GM19397 (cell line): ENCODE measurements at regions not wholly inside any gene's neighbourhood (a gene's known extent, or its start where the extent isn't known, plus 50 kb on each side); places are given as distances from the start of the nearest gene placed in this dataset.

Experiments used
- ATAC-seq: cut with Tn5 transposase; IDR thresholded peaks from one replicate; pipeline ENCODE4 v1.9.1; 2021; ENCODE audit warnings: mild to moderate bottlenecking, moderate library complexity; ENCODE audit not compliant: unreplicated experiment

GRCh38 chr11:128198216-128198772, 389.1 kb downstream of the ETS1 start:
- no peak for ATAC-seq

GRCh38 chr11:128196235-128196634, 391.1 kb downstream of the ETS1 start:
- no peak for ATAC-seq

- no peak for ATAC-seq
These were observed 391.6 kb downstream of the ETS1 start for GRCh38 chr11:128195756-128196155.

DNA sequence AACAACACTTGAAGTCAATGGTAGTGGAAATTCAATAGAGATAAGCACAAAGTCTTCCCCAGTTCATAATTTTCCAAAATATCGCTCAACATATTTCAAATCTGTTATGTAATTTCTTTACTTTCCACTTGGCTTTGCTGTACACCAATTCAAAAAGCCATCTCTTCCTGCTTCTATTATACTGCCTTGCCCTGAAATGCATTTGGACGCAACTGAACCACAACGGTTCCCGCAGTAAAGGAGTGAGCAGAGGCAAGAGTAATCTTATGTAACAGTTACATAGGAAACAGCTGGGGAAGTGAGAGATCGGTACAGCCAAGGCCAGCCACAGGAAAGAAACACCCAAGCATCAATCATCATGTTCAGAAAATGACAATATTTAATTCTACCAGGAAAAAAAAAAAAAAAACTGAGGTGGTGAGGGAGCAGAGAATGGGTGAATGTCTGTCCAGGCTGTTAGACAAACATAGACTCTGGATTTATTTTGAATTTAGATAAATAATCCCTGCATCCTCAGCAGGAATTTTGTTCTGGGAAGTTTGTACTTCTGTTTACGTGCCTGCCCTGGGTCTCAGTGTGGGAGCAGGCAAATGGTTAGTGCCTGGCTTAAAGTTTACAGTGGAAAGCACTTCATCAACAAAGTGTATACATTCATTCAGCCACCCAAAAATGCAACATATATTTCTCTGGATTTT, 392.2 kb downstream of the ETS1 start:
- no peak for ATAC-seq

GRCh38 chr11:128194216-128194615, 393.1 kb downstream of the ETS1 start:
- no peak for ATAC-seq

GRCh38 chr11:128193615-128194014, 393.7 kb downstream of the ETS1 start:
- ATAC-seq = no peak

- ATAC-seq = no peak
These were observed 397.0 kb downstream of the ETS1 start for GRCh38 chr11:128190312-128190711.

- ATAC-seq = no peak
These were observed 397.5 kb downstream of the ETS1 start for GRCh38 chr11:128189823-128190222.

GRCh38 chr11:128188346-128189004, 398.9 kb downstream of the ETS1 start:
- ATAC-seq = no peak

- ATAC-seq = no peak
These were observed 399.5 kb downstream of the ETS1 start for GRCh38 chr11:128187835-128188234.

DNA sequence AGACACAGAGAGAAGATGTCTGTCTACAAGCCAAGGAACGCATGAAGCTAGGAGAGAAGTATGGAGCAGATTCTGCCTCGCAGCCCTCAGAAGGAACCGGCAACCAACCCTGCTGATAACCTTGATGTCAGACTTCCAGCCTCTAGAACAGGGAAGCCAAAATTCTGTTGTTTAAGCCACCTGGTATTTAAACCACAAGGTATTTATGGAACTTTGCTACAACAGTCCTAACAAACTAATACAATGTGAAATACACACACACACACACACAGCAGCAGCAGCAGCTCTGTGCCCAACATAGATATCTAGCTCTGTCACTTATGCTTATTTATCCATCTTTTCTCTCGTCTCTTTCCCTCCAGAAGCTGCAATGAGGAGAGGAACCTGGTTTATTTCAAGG, 400.0 kb downstream of the ETS1 start:
- no peak for ATAC-seq

- no peak for ATAC-seq
These were observed 402.4 kb downstream of the ETS1 start for GRCh38 chr11:128184981-128185380.

GRCh38 chr11:128182844-128183243, 404.5 kb downstream of the ETS1 start:
- ATAC-seq = no peak

- ATAC-seq = no peak
These were observed 405.4 kb downstream of the ETS1 start for GRCh38 chr11:128181984-128182383.

DNA sequence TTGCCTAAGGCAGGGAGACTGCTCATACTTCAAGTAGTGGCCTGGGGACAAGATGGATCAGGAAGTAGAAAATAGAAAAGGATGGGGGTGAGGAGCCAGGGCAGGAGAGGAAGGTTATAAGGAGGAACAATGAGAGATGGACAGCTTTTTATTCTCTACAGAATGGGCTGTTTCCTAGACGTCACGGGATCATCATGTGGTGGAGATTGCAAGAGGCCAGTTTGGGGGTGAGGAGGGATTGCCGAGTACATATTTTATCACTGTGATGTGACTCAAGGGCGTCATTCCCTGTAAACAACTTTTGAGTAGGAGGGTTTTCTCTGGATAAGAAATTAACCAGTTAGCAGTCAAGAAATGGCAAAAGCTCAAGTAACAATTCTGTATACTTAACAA, 406.3 kb downstream of the ETS1 start:
- no peak for ATAC-seq

- ATAC-seq = no peak
These were observed 406.8 kb downstream of the ETS1 start for GRCh38 chr11:128180441-128181087.

GRCh38 chr11:128179512-128179911, 407.8 kb downstream of the ETS1 start:
- ATAC-seq = no peak

DNA sequence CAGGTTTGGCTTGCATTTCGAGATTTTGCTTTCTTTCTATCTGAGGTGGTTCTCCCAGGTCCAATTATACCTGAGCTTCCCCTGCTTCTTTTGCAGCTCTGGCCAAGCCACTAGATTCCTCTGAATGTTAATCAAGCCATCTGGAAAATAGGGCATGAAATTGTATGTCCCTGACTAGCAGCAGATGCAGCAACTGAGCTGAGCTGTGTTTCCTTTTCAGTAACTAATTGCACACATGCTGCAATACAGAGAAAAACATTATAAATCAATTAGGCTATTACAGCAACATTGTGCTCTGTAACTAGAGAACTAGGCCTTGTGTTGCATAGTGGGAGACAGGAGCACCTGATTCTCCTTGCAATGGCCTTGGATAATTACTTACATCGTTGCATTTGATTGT, 408.3 kb downstream of the ETS1 start:
- no peak for ATAC-seq

DNA sequence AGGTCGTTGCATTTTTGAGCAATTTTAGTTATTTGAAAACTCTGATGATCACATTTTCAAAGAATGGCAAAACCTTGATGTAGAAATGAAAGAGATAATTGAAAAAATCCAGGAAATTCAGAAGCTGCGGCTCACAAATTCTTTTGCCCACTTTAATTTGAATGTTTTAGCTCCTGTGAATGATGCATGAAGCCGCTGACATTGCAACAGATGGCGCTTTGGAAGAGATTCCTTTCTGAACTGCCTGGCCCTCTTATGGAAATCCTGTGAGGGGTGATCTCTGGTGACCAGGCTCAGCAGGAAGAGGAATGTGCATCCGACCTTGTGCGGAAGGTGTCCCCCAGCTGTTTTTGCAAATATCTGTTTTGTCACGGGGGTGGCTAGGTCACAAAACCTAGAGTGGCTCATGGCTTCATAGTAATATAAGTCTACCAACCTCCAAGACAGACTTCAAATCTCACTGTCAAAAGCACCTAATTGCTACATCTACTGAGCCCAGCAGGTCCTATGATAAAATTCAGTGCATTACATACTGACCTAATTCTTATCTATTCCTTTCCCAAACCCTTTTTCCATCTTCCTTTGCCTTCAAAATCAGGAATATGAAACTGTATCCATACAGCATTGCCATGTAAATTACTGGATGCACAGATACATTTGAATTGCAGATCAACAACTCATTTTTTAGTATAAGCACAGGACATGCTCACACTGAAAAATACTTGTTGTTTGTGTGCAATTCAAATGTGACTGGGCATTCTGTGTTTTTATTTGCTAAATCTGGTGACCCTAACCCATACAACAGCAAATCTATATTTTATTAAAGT, 412.7 kb downstream of the ETS1 start:
- ATAC-seq = no peak

DNA sequence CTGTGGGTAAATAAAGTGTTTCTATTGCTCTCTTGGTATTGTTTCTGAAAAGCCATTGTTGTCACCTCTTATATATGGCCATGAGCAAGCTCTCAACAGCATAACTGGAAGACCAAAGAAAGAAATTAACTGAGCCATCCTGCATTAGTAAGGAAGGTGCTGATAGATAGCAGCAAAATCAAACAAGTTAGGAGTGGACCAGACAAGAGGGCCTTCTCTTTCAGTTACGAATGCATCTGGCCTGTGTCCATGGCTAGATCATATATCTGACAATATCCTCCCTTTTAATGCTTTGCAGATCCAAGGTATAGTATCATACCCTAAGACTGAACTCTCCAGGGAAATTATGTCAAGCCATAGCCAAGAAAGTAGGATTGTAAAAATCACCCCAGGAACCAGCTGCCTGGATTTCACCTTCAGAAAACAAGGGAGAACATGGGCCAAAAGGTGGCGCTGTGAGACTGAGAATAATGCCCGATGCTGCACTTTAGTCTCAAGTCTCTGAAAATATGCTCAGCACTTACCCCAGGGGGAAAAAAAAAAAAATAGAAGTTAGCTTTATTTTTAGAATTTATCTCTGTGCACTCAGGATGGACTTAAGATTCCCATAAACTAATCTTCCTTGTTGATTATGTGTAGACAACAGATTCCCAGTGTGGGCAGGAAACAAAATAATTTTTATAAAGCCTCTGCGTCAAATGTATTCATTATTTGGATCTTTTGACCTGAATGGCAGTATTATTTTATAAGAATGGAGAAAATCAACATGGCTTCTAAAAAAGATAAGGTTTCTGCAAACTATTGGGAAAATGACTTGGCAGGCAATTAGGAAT, 415.1 kb downstream of the ETS1 start:
- no peak for ATAC-seq
